ENCODE measurements at regions not wholly inside any gene's neighbourhood (a gene's known extent, or its start where the extent isn't known, plus 50 kb on each side); places are given as distances from the start of the nearest gene placed in this dataset.

- Histone ChIP-seq H3K27me3 (ENCODE audit: low read depth) (no peaks in the 10 kb centered on the region), H3K9me3 (replicated peaks) (no peaks in the 10 kb centered on the region), H3K4me3 (no peak overlapping the region), H3K36me3 (no peaks in the 10 kb centered on the region), H3K4me1 (no peaks in the 10 kb centered on the region), H3K27ac (replicated peaks) (no peak overlapping the region)
- DNase-seq, result no peak
- TF ChIP-seq CTCF (IDR thresholded peaks at IDR 0.05; ENCODE audit: borderline replicate concordance), result no peak
- intact Hi-C loops (cut with micrococcal nuclease), result no loop called here
Observed at GRCh38 chr7:116150588-116150987, 59.8 kb upstream of the TES start.

- no peak overlapping the region for H3K4me3 ChIP-seq
- H3K4me1 ChIP-seq, result no peaks in the 10 kb centered on the region
- no peak for TF ChIP-seq CTCF (IDR thresholded peaks at IDR 0.05; ENCODE audit: borderline replicate concordance)
- no peaks in the 10 kb centered on the region for H3K36me3 ChIP-seq
- DNase-seq, result no peak
- intact Hi-C loops (cut with micrococcal nuclease), result no loop called here
- H3K27ac ChIP-seq (replicated peaks), result no peak overlapping the region
- H3K9me3 ChIP-seq (replicated peaks), result no peaks in the 10 kb centered on the region
- H3K27me3 ChIP-seq (ENCODE audit: low read depth), result no peaks in the 10 kb centered on the region
Observed at GRCh38 chr7:116152276-116152675, 58.1 kb upstream of the TES start.

GRCh38 chr7:116153050-116153449 lies 57.3 kb upstream of the TES start:
- DNase-seq, result no peak
- intact Hi-C loops (cut with micrococcal nuclease), result no loop called here
- no peaks in the 10 kb centered on the region for H3K4me1 ChIP-seq

GRCh38 chr7:116159711-116160110 lies 50.6 kb upstream of the TES start:
- H3K36me3 ChIP-seq, result no peaks in the 10 kb centered on the region
- H3K4me3 ChIP-seq, result no peak overlapping the region
- intact Hi-C loops (cut with micrococcal nuclease), result no loop called here
- no peaks in the 10 kb centered on the region for H3K9me3 ChIP-seq (replicated peaks)
- H3K27ac ChIP-seq (replicated peaks), result no peak overlapping the region
- no peak for TF ChIP-seq CTCF (IDR thresholded peaks at IDR 0.05; ENCODE audit: borderline replicate concordance)
- no peaks in the 10 kb centered on the region for H3K27me3 ChIP-seq (ENCODE audit: low read depth)
- no peak for DNase-seq
- peaks cover 10% of the 10 kb centered on the region for H3K4me1 ChIP-seq

More at GRCh38 chr7:116153050-116153449, 57.3 kb upstream of the TES start:
- H3K36me3 ChIP-seq, result no peaks in the 10 kb centered on the region
- H3K4me3 ChIP-seq, result no peak overlapping the region
- H3K27ac ChIP-seq (replicated peaks), result no peak overlapping the region
- H3K9me3 ChIP-seq (replicated peaks), result no peaks in the 10 kb centered on the region
- TF ChIP-seq CTCF (IDR thresholded peaks at IDR 0.05; ENCODE audit: borderline replicate concordance), result no peak
- no peaks in the 10 kb centered on the region for H3K27me3 ChIP-seq (ENCODE audit: low read depth)
